H1 (cell line): ENCODE measurements at regions not wholly inside any gene's neighbourhood (a gene's known extent, or its start where the extent isn't known, plus 50 kb on each side); places are given as distances from the start of the nearest gene placed in this dataset.

Experiments
- CTCF ChIA-PET: fragments of 300-600 bp; sonication (Branson Sonifier 250); formaldehyde crosslinking; loops from one replicate; lab custom pipeline; 2021; ENCODE audit not compliant: partially characterized antibody; lab: Charles Lee
- POLR2A ChIA-PET: fragments of 300-600 bp; sonication (Branson Sonifier 250); formaldehyde crosslinking; loops from one replicate; lab custom pipeline; 2021; ENCODE audit warnings: inconsistent platforms; ENCODE audit not compliant: partially characterized antibody; lab: Charles Lee
- DNase-seq, 2 experiments: peaks; one replicate each; pipeline versions ENCODE4 v3.0.0 to v3.0.0-alpha.2; 2010 to 2022; ENCODE audit warnings: low spot score in 2 of 2, low read depth in 1 of 2, mixed read lengths in 1 of 2
- FAIRE-seq: peaks from 2 replicates; lab custom pipeline; 2011; peaks lifted over from hg19 to GRCh38; lab: Jason Lieb, UNC
- H2AFZ ChIP-seq: 2 replicates; pipeline ENCODE4 v1.8.1; 2012; ENCODE audit warnings: low read length, inconsistent platforms
- H2AK5ac ChIP-seq: 2 replicates; pipeline ENCODE4 v1.6.1; 2013; ENCODE audit warnings: low read depth, low read length
- H2BK120ac ChIP-seq: replicated peaks from 2 replicates; pipeline ENCODE3; 2013; ENCODE audit warnings: low read depth, low read length, inconsistent platforms
- H2BK12ac ChIP-seq: 2 replicates; pipeline ENCODE4 v1.6.1; 2013; ENCODE audit warnings: low read depth, low read length
- H2BK15ac ChIP-seq: 2 replicates; pipeline ENCODE4 v1.6.1; 2013; ENCODE audit warnings: low read length
- H2BK20ac ChIP-seq: 2 replicates; pipeline ENCODE4 v1.6.1; 2013; ENCODE audit warnings: low read length
- H2BK5ac ChIP-seq: 2 replicates; pipeline ENCODE4 v1.6.1; 2013; ENCODE audit warnings: low read depth, low read length
- H3K14ac ChIP-seq: 2 replicates; pipeline ENCODE4 v1.6.1; 2013; ENCODE audit warnings: inconsistent platforms; ENCODE audit not compliant: insufficient read length
- H3K18ac ChIP-seq: 2 replicates; pipeline ENCODE4 v1.6.1; 2013; ENCODE audit warnings: low read length; ENCODE audit errors: extremely low read depth
- H3K23ac ChIP-seq: 2 replicates; pipeline ENCODE4 v1.6.1; 2013; ENCODE audit warnings: inconsistent platforms; ENCODE audit not compliant: insufficient read length
- H3K23me2 ChIP-seq: 2 replicates; pipeline ENCODE4 v1.6.1; 2013; ENCODE audit warnings: low read depth, low read length
- H3K27ac ChIP-seq: 2 replicates; pipeline ENCODE4 v1.6.1; 2011; ENCODE audit warnings: low read depth, low read length, inconsistent platforms
- H3K27me3 ChIP-seq, 4 experiments: replicated peaks in 1 of 4; 1 replicate in 1 of 4; 2 replicates in 3 of 4; pipeline versions ENCODE4 v1.6.1 to v1.8.1; 2011 to 2013; ENCODE audit warnings: low read length in 3 of 4, mild to moderate bottlenecking in 3 of 4, inconsistent platforms in 2 of 4, mixed read lengths in 2 of 4, moderate library complexity in 1 of 4; ENCODE audit not compliant: control insufficient read depth in 3 of 4, insufficient read depth in 3 of 4; ENCODE audit errors: extremely low read depth in 1 of 4
- H3K36me3 ChIP-seq, 4 experiments: 2 replicates each; pipeline versions ENCODE4 v1.6.1 to v1.8.1; 2011 to 2013; ENCODE audit warnings: mild to moderate bottlenecking in 4 of 4, low read length in 3 of 4, moderate library complexity in 2 of 4, control low read depth in 1 of 4, inconsistent platforms in 1 of 4; ENCODE audit not compliant: insufficient read depth in 4 of 4, control insufficient read depth in 2 of 4
- H3K4ac ChIP-seq: replicated peaks from 2 replicates; pipeline ENCODE3; 2013; ENCODE audit warnings: low read length, low read depth, mixed read lengths, inconsistent platforms; ENCODE audit not compliant: insufficient read length
- H3K4me1 ChIP-seq, 4 experiments: replicated peaks in 1 of 4; 1 replicate in 1 of 4; 2 replicates in 3 of 4; pipeline versions ENCODE4 v1.6.1 to v1.8.1; 2011 to 2013; ENCODE audit warnings: low read length in 3 of 4, inconsistent platforms in 2 of 4, mixed read lengths in 1 of 4; ENCODE audit not compliant: insufficient read depth in 4 of 4, control insufficient read depth in 3 of 4
- H3K4me2 ChIP-seq, 2 experiments: 2 replicates each; pipeline versions ENCODE4 v1.6.1 to v1.8.1; 2011 to 2013; ENCODE audit warnings: low read depth in 2 of 2, low read length in 2 of 2, control low read depth in 1 of 2, inconsistent platforms in 1 of 2, mild to moderate bottlenecking in 1 of 2; ENCODE audit not compliant: insufficient read depth in 1 of 2
- H3K4me3 ChIP-seq, 4 experiments: fragments of 200-600, 300-600 bp in 1 of 4; sonication (generic), shearing (Covaris generic), sonication (Bioruptor Twin) in 1 of 4; 2 replicates each; pipeline versions ENCODE4 v1.5.1 to v1.8.1; 2011 to 2016; ENCODE audit warnings: low read length in 4 of 4, low read depth in 3 of 4, control low read depth in 2 of 4, inconsistent platforms in 2 of 4, mild to moderate bottlenecking in 2 of 4, mixed read lengths in 1 of 4, moderate library complexity in 1 of 4; ENCODE audit not compliant: insufficient read depth in 2 of 4; ENCODE audit errors: extremely low read depth in 1 of 4
- H3K56ac ChIP-seq: replicated peaks from 2 replicates; pipeline ENCODE3; 2013; ENCODE audit warnings: low read depth, mild to moderate bottlenecking, mixed read lengths, low read length, inconsistent platforms; ENCODE audit not compliant: insufficient read length
- H3K79me1 ChIP-seq: 2 replicates; pipeline ENCODE4 v1.6.1; 2013; ENCODE audit warnings: low read depth, low read length, control low read depth
- H3K79me2 ChIP-seq, 2 experiments: 2 replicates each; pipeline versions ENCODE4 v1.6.1 to v1.8.1; 2012 to 2013; ENCODE audit warnings: low read length in 2 of 2, mild to moderate bottlenecking in 2 of 2, inconsistent platforms in 1 of 2; ENCODE audit not compliant: insufficient read depth in 2 of 2, control insufficient read depth in 1 of 2
- H3K9ac ChIP-seq, 4 experiments: replicated peaks in 1 of 4; 1 replicate in 1 of 4; 2 replicates in 3 of 4; pipeline versions ENCODE4 v1.6.1 to v1.8.1; 2011 to 2013; ENCODE audit warnings: low read depth in 3 of 4, low read length in 3 of 4, control low read depth in 2 of 4, mild to moderate bottlenecking in 2 of 4, moderate library complexity in 2 of 4, inconsistent platforms in 1 of 4; ENCODE audit errors: extremely low read depth in 1 of 4
- H3K9me3 ChIP-seq, 2 experiments: 2 replicates each; pipeline versions ENCODE4 v1.6.1 to v1.8.1; 2012 to 2013; ENCODE audit warnings: mild to moderate bottlenecking in 2 of 2, moderate library complexity in 2 of 2, control low read depth in 1 of 2, inconsistent platforms in 1 of 2, low read depth in 1 of 2, low read length in 1 of 2, mixed read lengths in 1 of 2; ENCODE audit not compliant: insufficient read depth in 2 of 2
- H4K20me1 ChIP-seq, 2 experiments: replicated peaks in 1 of 2; 2 replicates each; pipeline versions ENCODE3 to v1.8.1; 2011 to 2013; ENCODE audit warnings: inconsistent platforms in 2 of 2, low read length in 2 of 2, mild to moderate bottlenecking in 1 of 2; ENCODE audit not compliant: insufficient read depth in 2 of 2, control insufficient read depth in 1 of 2
- H4K5ac ChIP-seq: 2 replicates; pipeline ENCODE4 v1.6.1; 2013; ENCODE audit warnings: low read length, low read depth, mixed read lengths, inconsistent platforms; ENCODE audit not compliant: insufficient read length
- H4K8ac ChIP-seq: 2 replicates; pipeline ENCODE4 v1.8.0; 2013; ENCODE audit warnings: mild to moderate bottlenecking, moderate library complexity, low read length, inconsistent platforms; ENCODE audit not compliant: insufficient read depth; ENCODE audit errors: extremely low read depth
- H4K91ac ChIP-seq: replicated peaks from 2 replicates; pipeline ENCODE3; 2013; ENCODE audit warnings: low read length, mixed read lengths, inconsistent platforms; ENCODE audit not compliant: insufficient read length
- CBX5 ChIP-seq: fragments of 300-800, 300-1000 bp; sonication (generic); IDR thresholded peaks from 2 replicates; pipeline ENCODE4 v1.7.1; 2016; ENCODE audit warnings: antibody characterized with exemption, low read length, low read depth
- CBX8 ChIP-seq: fragments of 300-800, 300-1000 bp; sonication (generic); IDR thresholded peaks from 2 replicates; pipeline ENCODE4 v1.7.1; 2016; ENCODE audit warnings: low read depth, low read length, borderline replicate concordance
- CTBP2 ChIP-seq: IDR thresholded peaks from 2 replicates; pipeline ENCODE4 v1.7.0; 2011; ENCODE audit warnings: borderline replicate concordance, mild to moderate bottlenecking, moderate library complexity, mixed read lengths, low read length; ENCODE audit not compliant: insufficient read depth, insufficient read length
- CTCF ChIP-seq, 3 experiments: IDR thresholded peaks; 1 replicate in 2 of 3; 2 replicates in 1 of 3; pipeline versions ENCODE4 v1.5.1 to v1.6.1; 2011; ENCODE audit warnings: low read length in 3 of 3, mild to moderate bottlenecking in 3 of 3, inconsistent platforms in 2 of 3, low read depth in 1 of 3, moderate library complexity in 1 of 3; ENCODE audit not compliant: insufficient read depth in 1 of 3; ENCODE audit errors: control extremely low read depth in 1 of 3
- RBBP5 ChIP-seq: IDR thresholded peaks from 2 replicates; pipeline ENCODE4 v1.7.1; 2012; ENCODE audit warnings: low read depth, mild to moderate bottlenecking, inconsistent platforms, low read length, moderate library complexity, borderline replicate concordance
- SIN3A ChIP-seq, 2 experiments: IDR thresholded peaks in 1 of 2; conservative IDR thresholded peaks in 1 of 2; 2 replicates each; pipeline ENCODE4 v1.6.1; 2011 to 2012; ENCODE audit warnings: low read length in 2 of 2, improper control_type of control experiment in 1 of 2, low read depth in 1 of 2, mild to moderate bottlenecking in 1 of 2
- SP1 ChIP-seq: IDR thresholded peaks from 2 replicates; pipeline ENCODE4 v1.6.1; 2011; ENCODE audit warnings: low read depth, low read length
- SP4 ChIP-seq: IDR thresholded peaks from 2 replicates; pipeline ENCODE4 v1.6.1; 2012; ENCODE audit warnings: low read length, inconsistent platforms
- SRF ChIP-seq: IDR thresholded peaks from 2 replicates; pipeline ENCODE4 v1.6.1; 2011; ENCODE audit warnings: mild to moderate bottlenecking, low read depth, low read length, moderate library complexity
- SUZ12 ChIP-seq: fragments of 200-600 bp; sonication (generic); IDR thresholded peaks from 2 replicates; pipeline ENCODE4 v1.6.1; 2012; ENCODE audit warnings: mild to moderate bottlenecking, inconsistent platforms, low read length, moderate library complexity, mixed read lengths
- TBP ChIP-seq: IDR thresholded peaks from 2 replicates; pipeline ENCODE4 v1.6.1; 2011; ENCODE audit warnings: low read depth, low read length, improper control_type of control experiment
- ZNF274 ChIP-seq: IDR thresholded peaks from 2 replicates; pipeline ENCODE4 v1.7.0; 2012; ENCODE audit warnings: low read length, borderline replicate concordance; ENCODE audit errors: extremely low read depth
- WGBS, 2 experiments: shearing (Covaris generic) in 1 of 2; methylation state at CpG; one replicate each; pipeline versions ENCODE4 v1.1.6 to v1.1.7; 2013 to 2015; ENCODE audit warnings: low lambda C conversion rate in 2 of 2, mixed read lengths in 2 of 2, inconsistent platforms in 1 of 2, low coverage in 1 of 2, missing lambda C conversion rate in 1 of 2; ENCODE audit not compliant: insufficient replicate concordance in 2 of 2, insufficient coverage in 1 of 2, insufficient read length in 1 of 2; ENCODE audit errors: extremely low coverage in 1 of 2, missing lambda C conversion rate in 1 of 2; 5-methylcytosine and 5-hydroxymethylcytosine counted together

- Histone ChIP-seq H3K27me3 (peaks cover 0 to 2% (median 0%) of the 10 kb centered on the region in 4 experiments; a peak in 1 of 7 replicates), H2BK12ac (no peak overlapping the region), H3K4ac (no peak overlapping the region), H3K23me2 (no peaks in the 10 kb centered on the region), H3K56ac (no peak overlapping the region), H3K4me3 (no peak overlapping the region), H4K91ac (no peak overlapping the region), H2BK15ac (no peak overlapping the region), H3K79me1 (no peaks in the 10 kb centered on the region), H2BK5ac (no peak overlapping the region), H3K4me2 (no peak overlapping the region), H3K4me1 (no peaks in the 10 kb centered on the region), H3K9me3 (no peaks in the 10 kb centered on the region), H3K23ac (no peak overlapping the region), H3K14ac (no peak overlapping the region), H2BK20ac (no peak overlapping the region), H3K9ac (no peak overlapping the region), H3K27ac (no peak overlapping the region), H3K18ac (no peak overlapping the region), H2AFZ (no peak overlapping the region), H2BK120ac (no peak overlapping the region), H4K20me1 (no peaks in the 10 kb centered on the region), H4K5ac (no peak overlapping the region), H3K79me2 (no peaks in the 10 kb centered on the region), H3K36me3 (no peaks in the 10 kb centered on the region), H4K8ac (no peak overlapping the region), H2AK5ac (no peak overlapping the region)
- ChIA-PET POLR2A (no interaction called here), CTCF (interaction anchor here (1.7 kb wide), 1 partner anchor 362 kb away, joined by 5 read pairs; no protein-coding TSS in a partner anchor)
- WGBS, 2 experiments = 87% methylated on average over 2 of the region's 2 CpGs; no CpG with 5 or more reads in 1 of the 2 experiments
- DNase-seq (no peak), FAIRE-seq (no peak)
- no peak for TF ChIP-seq SP1
- no peak for TF ChIP-seq SUZ12
- TF ChIP-seq SP4 = no peak
- no peak for TF ChIP-seq RBBP5
- TF ChIP-seq SRF = no peak
- TF ChIP-seq CTBP2 = no peak
- no peak for TF ChIP-seq ZNF274
- TF ChIP-seq CBX5 = no peak
- TF ChIP-seq SIN3A (conservative IDR thresholded peaks at IDR 0.05 in 1 of 2, IDR thresholded peaks at IDR 0.05 in 1 of 2; ENCODE audit: low read depth in 1 of 2, low read length in 2 of 2) = no peak
- no peak for TF ChIP-seq TBP
- TF ChIP-seq CBX8 = no peak
- no peak for TF ChIP-seq CTCF (IDR thresholded peaks at IDR 0.05; ENCODE audit: control extremely low read depth in 1 of 3, insufficient read depth in 1 of 3, low read depth in 1 of 3, low read length in 3 of 3)
Observed at GRCh38 chr11:130796828-130797227, 119.5 kb downstream of the SNX19 start.
